Mesothelial cell of epicardium (in vitro differentiated cells): ENCODE measurements at regions not wholly inside any gene's neighbourhood (a gene's known extent, or its start where the extent isn't known, plus 50 kb on each side); places are given as distances from the start of the nearest gene placed in this dataset.

ENCODE experiments used
- DNase-seq, 2 experiments: peaks; one replicate each; pipeline ENCODE4 v3.0.0; 2021; ENCODE audit warnings: low spot score in 2 of 2; ENCODE audit not compliant: unreplicated experiment in 2 of 2
- H3K27ac Mint-ChIP-seq: 2 replicates; pipeline ENCODE4 v1.8.0; 2021; ENCODE audit warnings: mixed read lengths
- H3K27me3 Mint-ChIP-seq: 2 replicates; pipeline ENCODE4 v1.8.0; 2021; ENCODE audit warnings: low read depth, mixed read lengths
- H3K36me3 Mint-ChIP-seq: 2 replicates; pipeline ENCODE4 v1.8.0; 2021; ENCODE audit warnings: mixed read lengths
- H3K4me1 Mint-ChIP-seq: 2 replicates; pipeline ENCODE4 v1.8.0; 2021; ENCODE audit warnings: mixed read lengths
- H3K4me3 Mint-ChIP-seq: 2 replicates; pipeline ENCODE4 v1.8.0; 2021; ENCODE audit warnings: mild to moderate bottlenecking, moderate library complexity, mixed read lengths
- H3K9me3 Mint-ChIP-seq: 2 replicates; pipeline ENCODE4 v1.8.0; 2021; ENCODE audit warnings: mixed read lengths
- TF ChIP-seq, protein P1 (sequence below): fragments of 200-600 bp; sonication (generic); IDR thresholded peaks from one replicate; pipeline ENCODE4 v1.5.0; 2021; ENCODE audit warnings: antibody characterized with exemption; ENCODE audit not compliant: unreplicated experiment

DNA sequence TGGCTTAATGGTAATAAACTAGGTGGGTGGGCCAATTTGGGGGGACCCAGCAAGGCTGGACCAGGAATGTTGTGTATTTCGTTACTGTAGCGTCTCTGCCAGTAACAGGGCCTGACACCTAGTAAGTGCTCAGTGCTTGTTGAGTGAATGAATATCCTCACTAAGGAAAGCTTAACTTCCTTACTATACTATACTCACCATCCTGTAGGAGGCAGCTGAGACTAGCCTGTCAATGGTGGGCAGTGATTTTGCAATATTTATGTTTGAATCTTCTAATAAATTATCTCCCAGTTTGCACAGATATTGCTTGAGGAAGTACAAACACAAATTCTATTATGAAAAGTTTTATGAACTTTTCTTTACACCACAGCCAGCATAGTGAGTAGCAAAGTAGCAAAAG lies 370.7 kb upstream of the SYT4 start:
- no peak overlapping the region for H3K27ac Mint-ChIP-seq
- H3K9me3 Mint-ChIP-seq: peaks cover 23% of the 10 kb centered on the region
- H3K4me1 Mint-ChIP-seq: peaks cover 20% of the 10 kb centered on the region
- H3K27me3 Mint-ChIP-seq: peaks cover 3% of the 10 kb centered on the region
- TF ChIP-seq, protein P1, sequence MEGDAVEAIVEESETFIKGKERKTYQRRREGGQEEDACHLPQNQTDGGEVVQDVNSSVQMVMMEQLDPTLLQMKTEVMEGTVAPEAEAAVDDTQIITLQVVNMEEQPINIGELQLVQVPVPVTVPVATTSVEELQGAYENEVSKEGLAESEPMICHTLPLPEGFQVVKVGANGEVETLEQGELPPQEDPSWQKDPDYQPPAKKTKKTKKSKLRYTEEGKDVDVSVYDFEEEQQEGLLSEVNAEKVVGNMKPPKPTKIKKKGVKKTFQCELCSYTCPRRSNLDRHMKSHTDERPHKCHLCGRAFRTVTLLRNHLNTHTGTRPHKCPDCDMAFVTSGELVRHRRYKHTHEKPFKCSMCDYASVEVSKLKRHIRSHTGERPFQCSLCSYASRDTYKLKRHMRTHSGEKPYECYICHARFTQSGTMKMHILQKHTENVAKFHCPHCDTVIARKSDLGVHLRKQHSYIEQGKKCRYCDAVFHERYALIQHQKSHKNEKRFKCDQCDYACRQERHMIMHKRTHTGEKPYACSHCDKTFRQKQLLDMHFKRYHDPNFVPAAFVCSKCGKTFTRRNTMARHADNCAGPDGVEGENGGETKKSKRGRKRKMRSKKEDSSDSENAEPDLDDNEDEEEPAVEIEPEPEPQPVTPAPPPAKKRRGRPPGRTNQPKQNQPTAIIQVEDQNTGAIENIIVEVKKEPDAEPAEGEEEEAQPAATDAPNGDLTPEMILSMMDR: no peak
- peaks cover 3% of the 10 kb centered on the region for H3K36me3 Mint-ChIP-seq
- H3K4me3 Mint-ChIP-seq: no peak overlapping the region
- no peak for DNase-seq

DNA sequence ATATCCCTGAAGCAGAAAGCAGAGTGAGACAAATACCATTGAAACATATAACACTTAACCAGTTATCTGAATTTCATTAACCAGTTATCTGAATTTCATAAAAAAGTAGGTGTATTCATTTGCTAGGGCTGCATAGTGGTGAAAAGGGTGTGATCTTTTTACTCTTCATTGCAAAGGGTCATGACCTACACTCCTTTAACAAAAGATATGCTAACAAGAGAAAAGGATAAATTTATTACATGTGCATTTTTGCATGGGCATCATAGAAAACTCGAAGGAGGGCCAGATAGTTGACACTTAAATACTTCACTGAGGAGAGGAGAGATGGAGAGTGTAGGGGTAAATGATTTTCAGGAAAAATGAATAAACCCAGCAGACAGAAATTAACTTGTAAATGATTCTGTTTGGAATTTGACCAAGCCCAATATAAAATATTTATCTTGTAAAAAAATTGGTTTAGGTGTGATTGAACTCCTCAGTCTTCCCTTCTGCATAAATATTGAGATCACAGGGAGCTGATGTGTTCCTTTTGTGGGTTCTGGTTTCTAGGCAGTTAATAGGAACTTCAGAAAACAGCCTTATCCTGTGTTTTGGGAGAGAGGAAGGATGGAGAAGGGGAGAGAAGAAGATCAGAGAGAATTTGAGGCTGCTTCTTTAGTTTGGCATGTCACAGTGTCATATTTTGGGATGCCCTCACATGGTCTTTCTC lies 372.5 kb upstream of the SYT4 start:
- Mint-ChIP-seq H3K36me3 (peaks cover 9% of the 10 kb centered on the region), H3K27me3 (no peaks in the 10 kb centered on the region), H3K27ac (no peak overlapping the region), H3K4me3 (no peak overlapping the region), H3K9me3 (peaks cover 30% of the 10 kb centered on the region), H3K4me1 (peaks cover 20% of the 10 kb centered on the region)
- no peak for DNase-seq
- TF ChIP-seq, protein P1: no peak

DNA sequence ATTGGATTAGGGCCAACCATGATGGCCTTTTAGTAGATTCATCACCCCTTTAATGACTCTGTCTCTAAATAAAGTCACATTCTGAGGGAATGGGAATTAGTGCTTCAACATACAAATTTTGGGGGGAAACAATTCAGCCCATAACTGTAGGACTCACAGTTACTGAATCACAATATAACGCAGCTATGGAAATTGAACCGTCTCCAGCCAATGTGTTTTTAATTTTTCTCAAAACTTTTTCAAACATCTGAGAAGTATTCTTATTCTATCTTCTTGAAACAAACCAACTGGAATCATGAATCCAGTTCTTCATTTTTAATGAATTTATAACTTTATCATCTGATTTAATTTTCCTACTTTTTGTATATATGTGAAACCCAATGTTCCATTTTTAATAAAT lies 373.1 kb upstream of the SYT4 start:
- TF ChIP-seq, protein P1: no peak
- no peaks in the 10 kb centered on the region for H3K27me3 Mint-ChIP-seq
- peaks cover 20% of the 10 kb centered on the region for H3K4me1 Mint-ChIP-seq
- H3K27ac Mint-ChIP-seq: no peak overlapping the region
- peaks cover 9% of the 10 kb centered on the region for H3K36me3 Mint-ChIP-seq
- H3K9me3 Mint-ChIP-seq: peaks cover 30% of the 10 kb centered on the region
- no peak for DNase-seq
- H3K4me3 Mint-ChIP-seq: no peak overlapping the region

DNA sequence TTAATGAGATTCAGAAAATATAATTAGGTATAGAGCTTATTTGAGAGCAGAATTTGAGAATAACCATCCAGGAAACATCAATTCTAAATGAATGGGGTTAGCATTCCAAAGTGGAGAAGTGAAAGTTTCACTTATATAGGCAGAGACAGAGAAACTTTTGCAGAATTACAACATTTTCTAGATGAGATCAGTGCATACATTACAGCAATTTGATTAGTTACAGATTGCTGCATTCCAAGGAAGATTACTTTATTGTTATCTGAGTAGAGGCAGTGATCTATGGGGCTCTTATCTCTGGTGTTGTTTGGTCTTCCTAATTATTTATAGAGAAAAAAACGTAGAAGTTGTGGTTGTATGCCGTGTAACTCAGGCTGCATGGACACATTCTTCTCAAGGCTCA lies 373.8 kb upstream of the SYT4 start:
- Mint-ChIP-seq H3K27ac (peak overlapping the region; percentile 44), H3K9me3 (peaks cover 30% of the 10 kb centered on the region), H3K27me3 (no peaks in the 10 kb centered on the region)

DNA sequence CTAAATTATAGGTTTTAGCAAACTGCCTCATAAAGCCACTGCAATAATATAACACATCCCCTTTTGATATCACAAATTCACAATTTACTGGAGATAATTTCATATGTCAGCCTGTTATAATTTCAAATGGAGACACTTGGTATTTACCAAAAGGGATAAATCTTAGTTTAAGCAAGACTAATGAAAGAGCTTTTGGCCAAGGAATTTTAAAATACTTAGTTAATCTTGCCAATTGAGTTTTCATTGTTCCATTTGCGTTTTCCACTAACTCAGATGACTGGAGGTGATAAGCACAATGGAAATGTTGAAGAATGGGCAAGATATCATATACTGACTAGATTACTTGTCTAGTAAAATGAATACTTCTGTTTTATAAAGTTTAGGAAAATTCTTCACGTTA lies 379.3 kb upstream of the SYT4 start:
- H3K36me3 Mint-ChIP-seq: peaks cover 6% of the 10 kb centered on the region
- peaks cover 21% of the 10 kb centered on the region for H3K9me3 Mint-ChIP-seq
- no peak overlapping the region for H3K27ac Mint-ChIP-seq
- H3K4me3 Mint-ChIP-seq: no peak overlapping the region
- TF ChIP-seq, protein P1: no peak
- peaks cover 6% of the 10 kb centered on the region for H3K4me1 Mint-ChIP-seq
- no peaks in the 10 kb centered on the region for H3K27me3 Mint-ChIP-seq
- DNase-seq: no peak

More for the DNA sequence above, 373.8 kb upstream of the SYT4 start:
- Mint-ChIP-seq H3K36me3 (peaks cover 9% of the 10 kb centered on the region), H3K4me3 (no peak overlapping the region), H3K4me1 (peaks cover 21% of the 10 kb centered on the region)
- TF ChIP-seq, protein P1: no peak
- DNase-seq: no peak
